ENCODE measurements at regions not wholly inside any gene's neighbourhood (a gene's known extent, or its start where the extent isn't known, plus 50 kb on each side); places are given as distances from the start of the nearest gene placed in this dataset.

GRCh38 chr10:29881811-29882210, 177.6 kb downstream of the JCAD start:
- POLR2A ChIA-PET, result no interaction called here
- CTCF ChIA-PET, result interaction anchor here (0.9 to 1.8 kb wide), 3 partner anchors 9 to 116 kb away, joined by 3 to 5 read pairs (median 3); no protein-coding TSS in a partner anchor
- DNase-seq (ENCODE audit: low read depth, low spot score), result no peak
- TF ChIP-seq CTCF (IDR thresholded peaks at IDR 0.05; ENCODE audit: insufficient read depth, low read length, missing control alignments), result no peak
- no peak overlapping the region for H3K4me3 ChIP-seq (ENCODE audit: low read depth, low read length)

- ChIA-PET CTCF (interaction anchor here (0.9 to 1.8 kb wide), 2 partner anchors 15 to 117 kb away, joined by 3 to 5 read pairs; no protein-coding TSS in a partner anchor), POLR2A (interaction anchor here (1.1 kb wide), 1 partner anchor 14 kb away, joined by 3 read pairs; no protein-coding TSS in a partner anchor)
- H3K4me3 ChIP-seq (ENCODE audit: low read depth, low read length), result no peak overlapping the region
- no peak for DNase-seq (ENCODE audit: low read depth, low spot score)
- TF ChIP-seq CTCF (IDR thresholded peaks at IDR 0.05; ENCODE audit: insufficient read depth, low read length, missing control alignments), result no peak
These were observed 178.0 kb downstream of the JCAD start for GRCh38 chr10:29881336-29881771.

- CTCF ChIA-PET, result no interaction called here
- TF ChIP-seq CTCF (IDR thresholded peaks at IDR 0.05; ENCODE audit: insufficient read depth, low read length, missing control alignments), result no peak
- H3K4me3 ChIP-seq (ENCODE audit: low read depth, low read length), result no peak overlapping the region
- no peak for DNase-seq (ENCODE audit: low read depth, low spot score)
- POLR2A ChIA-PET, result interaction anchor here (1.1 kb wide), 1 partner anchor 15 kb away, joined by 3 read pairs; no protein-coding TSS in a partner anchor
These were observed 178.5 kb downstream of the JCAD start for GRCh38 chr10:29880856-29881255.

- CTCF ChIA-PET, result no interaction called here
- POLR2A ChIA-PET, result no interaction called here
- no peak for DNase-seq (ENCODE audit: low read depth, low spot score)
- no peak for TF ChIP-seq CTCF (IDR thresholded peaks at IDR 0.05; ENCODE audit: insufficient read depth, low read length, missing control alignments)
- no peak overlapping the region for H3K4me3 ChIP-seq (ENCODE audit: low read depth, low read length)
These were observed 179.5 kb downstream of the JCAD start for GRCh38 chr10:29879862-29880261.

GRCh38 chr10:29878492-29878891, 180.9 kb downstream of the JCAD start:
- no peak for DNase-seq (ENCODE audit: low read depth, low spot score)
- ChIA-PET CTCF (interaction anchor here (1.2 kb wide), 1 partner anchor 13 kb away, joined by 3 read pairs; no protein-coding TSS in a partner anchor), POLR2A (no interaction called here)
- no peak overlapping the region for H3K4me3 ChIP-seq (ENCODE audit: low read depth, low read length)
- no peak for TF ChIP-seq CTCF (IDR thresholded peaks at IDR 0.05; ENCODE audit: insufficient read depth, low read length, missing control alignments)

GRCh38 chr10:29877793-29878491, 181.4 kb downstream of the JCAD start:
- TF ChIP-seq CTCF (IDR thresholded peaks at IDR 0.05; ENCODE audit: insufficient read depth, low read length, missing control alignments), result no peak
- POLR2A ChIA-PET, result no interaction called here
- no peak for DNase-seq (ENCODE audit: low read depth, low spot score)
- no peak overlapping the region for H3K4me3 ChIP-seq (ENCODE audit: low read depth, low read length)
- CTCF ChIA-PET, result interaction anchor here (1.2 kb wide), 1 partner anchor 13 kb away, joined by 3 read pairs; no protein-coding TSS in a partner anchor

All from AG04449 (cell line).